Endothelial cell of umbilical vein (primary cell): ENCODE measurements at regions not wholly inside any gene's neighbourhood (a gene's known extent, or its start where the extent isn't known, plus 50 kb on each side); places are given as distances from the start of the nearest gene placed in this dataset.

ENCODE experiments used
- CTCF ChIP-seq, 2 donors: IDR thresholded peaks; 1 replicate in 1 of 2; 2 replicates in 1 of 2; pipeline ENCODE4 v1.5.1; 2011; ENCODE audit warnings: low read length in 2 of 2, mild to moderate bottlenecking in 2 of 2, moderate library complexity in 2 of 2, control low read depth in 1 of 2, inconsistent platforms in 1 of 2, low read depth in 1 of 2; ENCODE audit not compliant: insufficient read depth in 1 of 2; ENCODE audit errors: extremely low read depth in 1 of 2
- JUN ChIP-seq: IDR thresholded peaks from 2 replicates; pipeline ENCODE4 v1.6.1; 2011; ENCODE audit warnings: borderline replicate concordance, low read depth; ENCODE audit not compliant: insufficient read length, insufficient read depth
- POLR2A ChIP-seq: IDR thresholded peaks from 2 replicates; pipeline ENCODE4 v1.6.1; 2012; ENCODE audit warnings: low read depth, mild to moderate bottlenecking, control low read depth, low read length
- POLR2AphosphoS5 ChIP-seq: IDR thresholded peaks from 2 replicates; pipeline ENCODE4 v1.6.1; 2012; ENCODE audit warnings: low read depth, mild to moderate bottlenecking, control low read depth, low read length, moderate library complexity; ENCODE audit not compliant: insufficient read depth

- TF ChIP-seq CTCF (IDR thresholded peaks at IDR 0.05; ENCODE audit: extremely low read depth in 1 of 2, insufficient read depth in 1 of 2, low read depth in 1 of 2, low read length in 2 of 2) (no peak), JUN (no peak), POLR2AphosphoS5 (no peak), POLR2A (no peak)
These were observed 58.4 kb upstream of the HS3ST1 start for GRCh38 chr4:11487139-11487538.
